ENCODE measurements at regions not wholly inside any gene's neighbourhood (a gene's known extent, or its start where the extent isn't known, plus 50 kb on each side); places are given as distances from the start of the nearest gene placed in this dataset.

DNA sequence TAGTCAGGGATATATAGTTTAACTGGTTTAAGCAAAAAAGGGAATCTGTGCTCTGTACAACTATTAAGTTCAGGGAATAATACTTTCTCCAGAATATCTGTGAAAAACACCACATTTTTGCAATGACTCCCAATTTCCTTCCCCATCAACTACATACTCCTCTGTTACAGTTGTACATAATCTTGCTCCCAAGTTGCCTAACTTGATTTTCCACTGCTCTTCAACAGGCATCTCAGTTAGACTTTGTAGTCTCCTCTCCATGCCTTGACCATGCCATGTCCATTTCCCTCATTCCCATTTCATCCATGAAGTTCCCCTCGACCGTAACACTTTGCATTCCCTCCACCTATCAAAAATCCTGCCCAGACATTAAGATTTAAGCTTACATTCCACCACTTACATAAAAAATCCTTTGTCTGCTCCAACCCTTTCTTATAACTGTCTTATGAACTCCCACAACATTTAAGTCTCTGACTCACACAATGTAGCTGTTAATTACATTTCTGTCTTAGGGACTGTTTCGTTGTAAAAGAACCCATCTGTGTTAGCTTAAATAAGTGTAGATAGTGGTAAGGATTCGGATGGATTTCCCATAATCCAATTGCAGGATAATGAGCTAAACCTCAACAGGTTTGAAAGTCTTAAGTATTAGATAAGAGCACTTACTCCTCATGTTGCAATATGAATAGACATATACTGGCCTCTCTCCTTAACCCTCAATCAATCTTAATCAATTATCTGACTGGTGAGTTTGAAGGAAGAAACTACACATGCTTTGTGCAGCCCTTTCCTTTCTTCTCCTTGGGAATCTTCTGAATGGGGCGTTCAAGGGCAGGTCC is 156.5 kb downstream of the PAWR start:
- H3K4me1 Mint-ChIP-seq = no peaks in the 10 kb centered on the region
- no peak overlapping the region for H3K4me3 Mint-ChIP-seq
- H3K36me3 Mint-ChIP-seq (ENCODE audit: low read depth) = no peaks in the 10 kb centered on the region
- H3K9me3 Mint-ChIP-seq = no peaks in the 10 kb centered on the region
- DNase-seq (ENCODE audit: low read depth, low spot score) = no peak
- H3K27ac Mint-ChIP-seq (ENCODE audit: unreplicated experiment) = no peak overlapping the region
- TF ChIP-seq, protein P1, sequence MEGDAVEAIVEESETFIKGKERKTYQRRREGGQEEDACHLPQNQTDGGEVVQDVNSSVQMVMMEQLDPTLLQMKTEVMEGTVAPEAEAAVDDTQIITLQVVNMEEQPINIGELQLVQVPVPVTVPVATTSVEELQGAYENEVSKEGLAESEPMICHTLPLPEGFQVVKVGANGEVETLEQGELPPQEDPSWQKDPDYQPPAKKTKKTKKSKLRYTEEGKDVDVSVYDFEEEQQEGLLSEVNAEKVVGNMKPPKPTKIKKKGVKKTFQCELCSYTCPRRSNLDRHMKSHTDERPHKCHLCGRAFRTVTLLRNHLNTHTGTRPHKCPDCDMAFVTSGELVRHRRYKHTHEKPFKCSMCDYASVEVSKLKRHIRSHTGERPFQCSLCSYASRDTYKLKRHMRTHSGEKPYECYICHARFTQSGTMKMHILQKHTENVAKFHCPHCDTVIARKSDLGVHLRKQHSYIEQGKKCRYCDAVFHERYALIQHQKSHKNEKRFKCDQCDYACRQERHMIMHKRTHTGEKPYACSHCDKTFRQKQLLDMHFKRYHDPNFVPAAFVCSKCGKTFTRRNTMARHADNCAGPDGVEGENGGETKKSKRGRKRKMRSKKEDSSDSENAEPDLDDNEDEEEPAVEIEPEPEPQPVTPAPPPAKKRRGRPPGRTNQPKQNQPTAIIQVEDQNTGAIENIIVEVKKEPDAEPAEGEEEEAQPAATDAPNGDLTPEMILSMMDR (conservative IDR thresholded peaks at IDR 0.05) = no peak
- H3K27me3 Mint-ChIP-seq (ENCODE audit: low read depth) = no peaks in the 10 kb centered on the region

GRCh38 chr12:79532907-79533288 is 157.9 kb downstream of the PAWR start:
- TF ChIP-seq, protein P1 (conservative IDR thresholded peaks at IDR 0.05) = no peak
- Mint-ChIP-seq H3K4me1 (no peaks in the 10 kb centered on the region), H3K9me3 (no peaks in the 10 kb centered on the region), H3K27me3 (ENCODE audit: low read depth) (no peaks in the 10 kb centered on the region), H3K36me3 (ENCODE audit: low read depth) (no peaks in the 10 kb centered on the region), H3K27ac (ENCODE audit: unreplicated experiment) (no peak overlapping the region), H3K4me3 (no peak overlapping the region)
- DNase-seq (ENCODE audit: low read depth, low spot score) = no peak

DNA sequence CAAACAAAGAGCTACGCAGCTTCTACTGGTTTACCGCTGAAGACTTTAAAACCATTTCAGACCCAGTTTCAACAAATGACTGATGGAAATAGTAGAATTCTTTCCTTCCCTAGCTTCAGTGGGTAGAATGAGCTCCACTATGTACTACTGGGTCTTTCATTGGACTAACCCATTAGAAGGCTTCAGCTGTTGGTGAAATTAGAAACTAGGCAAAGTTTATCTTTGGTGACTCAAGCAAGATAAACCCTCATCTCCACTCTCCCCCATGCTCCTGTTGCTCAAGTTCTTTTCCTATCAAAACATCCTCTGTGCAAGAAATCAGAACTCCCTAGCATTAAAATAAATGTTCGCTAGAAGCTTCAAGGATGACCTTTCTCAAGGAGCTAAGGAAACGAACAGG is 159.2 kb downstream of the PAWR start:
- H3K27ac Mint-ChIP-seq (ENCODE audit: unreplicated experiment) = no peak overlapping the region
- no peaks in the 10 kb centered on the region for H3K36me3 Mint-ChIP-seq (ENCODE audit: low read depth)
- no peaks in the 10 kb centered on the region for H3K9me3 Mint-ChIP-seq

DNA sequence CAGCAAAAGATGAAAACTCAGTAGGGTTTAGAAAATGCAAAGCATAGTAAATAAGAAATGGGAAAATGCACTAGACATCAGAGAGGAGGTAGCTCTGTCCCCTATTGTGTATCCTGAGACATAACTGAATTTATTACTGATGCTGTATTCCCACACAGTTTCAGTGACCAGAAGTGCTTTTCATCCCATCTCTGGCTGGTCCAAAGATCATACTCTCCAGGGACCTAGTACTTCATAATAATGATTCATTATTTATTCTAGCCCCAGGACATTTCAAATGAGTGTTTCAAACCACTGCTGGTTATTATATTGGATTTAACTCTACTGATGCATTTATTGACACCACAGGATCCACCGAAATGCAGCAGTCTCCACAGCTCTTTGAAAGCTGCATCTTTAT is 163.3 kb downstream of the PAWR start:
- TF ChIP-seq, protein P1 (conservative IDR thresholded peaks at IDR 0.05) = no peak
- H3K9me3 Mint-ChIP-seq = no peaks in the 10 kb centered on the region
- no peak overlapping the region for H3K27ac Mint-ChIP-seq (ENCODE audit: unreplicated experiment)
- no peaks in the 10 kb centered on the region for H3K27me3 Mint-ChIP-seq (ENCODE audit: low read depth)
- peaks cover 3% of the 10 kb centered on the region for H3K4me1 Mint-ChIP-seq
- no peak for DNase-seq (ENCODE audit: low read depth, low spot score)
- no peaks in the 10 kb centered on the region for H3K36me3 Mint-ChIP-seq (ENCODE audit: low read depth)
- H3K4me3 Mint-ChIP-seq = no peak overlapping the region

More for the DNA sequence above, 159.2 kb downstream of the PAWR start:
- no peak for DNase-seq (ENCODE audit: low read depth, low spot score)
- no peaks in the 10 kb centered on the region for H3K4me1 Mint-ChIP-seq
- TF ChIP-seq, protein P1 (conservative IDR thresholded peaks at IDR 0.05) = no peak
- H3K27me3 Mint-ChIP-seq (ENCODE audit: low read depth) = no peaks in the 10 kb centered on the region
- H3K4me3 Mint-ChIP-seq = no peak overlapping the region

- no peak overlapping the region for H3K4me3 Mint-ChIP-seq
- TF ChIP-seq, protein P1 (conservative IDR thresholded peaks at IDR 0.05) = no peak
- no peaks in the 10 kb centered on the region for H3K9me3 Mint-ChIP-seq
- no peak overlapping the region for H3K27ac Mint-ChIP-seq (ENCODE audit: unreplicated experiment)
- H3K4me1 Mint-ChIP-seq = peaks cover 7% of the 10 kb centered on the region
- no peak for DNase-seq (ENCODE audit: low read depth, low spot score)
- H3K27me3 Mint-ChIP-seq (ENCODE audit: low read depth) = no peaks in the 10 kb centered on the region
- H3K36me3 Mint-ChIP-seq (ENCODE audit: low read depth) = no peaks in the 10 kb centered on the region
These were observed 165.4 kb downstream of the PAWR start for GRCh38 chr12:79525357-79525756.

All from neural crest cell (in vitro differentiated cells).